Liver (tissue), 7 donors: ENCODE measurements at regions not wholly inside any gene's neighbourhood (a gene's known extent, or its start where the extent isn't known, plus 50 kb on each side); places are given as distances from the start of the nearest gene placed in this dataset.

Source experiments
- DNase-seq: peaks from one replicate; pipeline ENCODE4 v3.0.0-alpha.2; 2017; ENCODE audit warnings: low spot score
- H3K27ac ChIP-seq, 2 donors: one replicate each; pipeline ENCODE4 v1.7.0; 2013; ENCODE audit warnings: inconsistent platforms in 2 of 2, low read length in 2 of 2, control low read depth in 1 of 2, low read depth in 1 of 2, mild to moderate bottlenecking in 1 of 2
- H3K27me3 ChIP-seq, 4 donors: one replicate each; pipeline versions ENCODE4 v1.6.1 to v1.7.0; 2013; ENCODE audit warnings: low read length in 3 of 4, inconsistent platforms in 1 of 4, mild to moderate bottlenecking in 1 of 4, moderate library complexity in 1 of 4; ENCODE audit not compliant: control insufficient read depth in 4 of 4, insufficient read depth in 4 of 4
- H3K36me3 ChIP-seq, 4 donors: one replicate each; pipeline versions ENCODE4 v1.6.1 to v1.7.0; 2013; ENCODE audit warnings: low read length in 3 of 4, mild to moderate bottlenecking in 3 of 4, low read depth in 1 of 4, moderate library complexity in 1 of 4; ENCODE audit not compliant: control insufficient read depth in 4 of 4, insufficient read depth in 3 of 4
- H3K4me1 ChIP-seq, 4 donors: one replicate each; pipeline versions ENCODE4 v1.6.1 to v1.7.0; 2013; ENCODE audit warnings: low read length in 3 of 4, mild to moderate bottlenecking in 3 of 4, moderate library complexity in 1 of 4; ENCODE audit not compliant: control insufficient read depth in 4 of 4, insufficient read depth in 4 of 4
- H3K4me3 ChIP-seq, 3 donors: one replicate each; pipeline versions ENCODE4 v1.6.1 to v1.7.0; 2013; ENCODE audit warnings: low read length in 3 of 3, control low read depth in 1 of 3, low read depth in 1 of 3, mild to moderate bottlenecking in 1 of 3
- H3K9ac ChIP-seq, 2 donors: one replicate each; pipeline ENCODE4 v1.7.0; 2013; ENCODE audit warnings: low read length in 2 of 2, mild to moderate bottlenecking in 2 of 2, moderate library complexity in 2 of 2, control low read depth in 1 of 2, low read depth in 1 of 2
- H3K9me3 ChIP-seq, 4 donors: one replicate each; pipeline versions ENCODE4 v1.6.1 to v1.7.0; 2013; ENCODE audit warnings: low read length in 3 of 4; ENCODE audit not compliant: control insufficient read depth in 4 of 4
- ATF3 ChIP-seq: IDR thresholded peaks from 2 replicates; pipeline ENCODE4 v1.6.1; 2016; ENCODE audit warnings: antibody characterized with exemption
- FOXA1 ChIP-seq: IDR thresholded peaks from 2 replicates; pipeline ENCODE4 v1.6.1; 2016; ENCODE audit warnings: antibody characterized with exemption
- FOXA2 ChIP-seq: IDR thresholded peaks from 2 replicates; pipeline ENCODE4 v1.6.1; 2016; ENCODE audit warnings: antibody characterized with exemption
- GABPA ChIP-seq, 2 donors: IDR thresholded peaks in 1 of 2; conservative IDR thresholded peaks in 1 of 2; 2 replicates each; pipeline ENCODE4 v1.6.1; 2016; ENCODE audit warnings: antibody characterized with exemption in 2 of 2, mild to moderate bottlenecking in 1 of 2, moderate library complexity in 1 of 2
- HNF4A ChIP-seq, 2 donors: conservative IDR thresholded peaks; 2 replicates each; pipeline ENCODE4 v1.6.1; 2016; ENCODE audit warnings: antibody characterized with exemption in 2 of 2, mild to moderate bottlenecking in 2 of 2
- HNF4G ChIP-seq: IDR thresholded peaks from 2 replicates; pipeline ENCODE4 v1.6.1; 2016; ENCODE audit warnings: antibody characterized with exemption
- JUND ChIP-seq, 2 donors: IDR thresholded peaks; 2 replicates each; pipeline ENCODE4 v1.6.1; 2016; ENCODE audit warnings: antibody characterized with exemption in 2 of 2
- MAX ChIP-seq: IDR thresholded peaks from 2 replicates; pipeline ENCODE4 v1.6.1; 2016; ENCODE audit warnings: antibody characterized with exemption
- NR2F2 ChIP-seq: IDR thresholded peaks from 2 replicates; pipeline ENCODE4 v1.6.1; 2016; ENCODE audit warnings: antibody characterized with exemption
- RAD21 ChIP-seq, 2 donors: IDR thresholded peaks; 2 replicates each; pipeline ENCODE4 v1.6.1; 2016; ENCODE audit warnings: antibody characterized with exemption in 2 of 2, mild to moderate bottlenecking in 2 of 2
- REST ChIP-seq: IDR thresholded peaks from 2 replicates; pipeline ENCODE4 v1.6.1; 2016; ENCODE audit warnings: antibody characterized with exemption, mild to moderate bottlenecking
- RXRA ChIP-seq, 2 donors: IDR thresholded peaks; 2 replicates each; pipeline ENCODE4 v1.6.1; 2017 to 2018; ENCODE audit warnings: antibody characterized with exemption in 2 of 2, mild to moderate bottlenecking in 1 of 2
- SP1 ChIP-seq: IDR thresholded peaks from 2 replicates; pipeline ENCODE4 v1.6.1; 2018; ENCODE audit warnings: antibody characterized with exemption, mild to moderate bottlenecking
- TAF1 ChIP-seq: conservative IDR thresholded peaks from 2 replicates; pipeline ENCODE4 v1.6.1; 2016; ENCODE audit warnings: antibody characterized with exemption, mild to moderate bottlenecking
- YY1 ChIP-seq: IDR thresholded peaks from 2 replicates; pipeline ENCODE4 v1.6.1; 2016; ENCODE audit warnings: antibody characterized with exemption, mild to moderate bottlenecking
- ZBTB33 ChIP-seq: IDR thresholded peaks from 2 replicates; pipeline ENCODE4 v1.6.1; 2016; ENCODE audit warnings: antibody characterized with exemption
- WGBS: extraction: QIAGEN DNeasy Blood & Tissue Kit; methylation state at CpG from one replicate; pipeline ENCODE4 v1.1.7; 2013; 5-methylcytosine and 5-hydroxymethylcytosine counted together
- donor health status: healthy.
- donor health status: healthy.
- donor health status: healthy.
- donor health status: healthy.

- TF ChIP-seq MAX (no peak), JUND (IDR thresholded peaks at IDR 0.05) (no peak), RAD21 (IDR thresholded peaks at IDR 0.05) (no peak)
Measured at GRCh38 chr4:170193496-170193895, 103.7 kb upstream of the AADAT start (continued).

- Histone ChIP-seq H3K4me3 (no peak overlapping the region), H3K4me1 (no peaks in the 10 kb centered on the region), H3K27me3 (no peaks in the 10 kb centered on the region), H3K9ac (no peak overlapping the region), H3K9me3 (no peaks in the 10 kb centered on the region), H3K36me3 (no peaks in the 10 kb centered on the region), H3K27ac (no peak overlapping the region)
- DNase-seq, result no peak
- WGBS, result 93% methylated on average over 1 of the region's 1 CpG
- no peak for TF ChIP-seq HNF4G
- no peak for TF ChIP-seq SP1
- no peak for TF ChIP-seq JUND (IDR thresholded peaks at IDR 0.05)
Measured at GRCh38 chr4:170190265-170190664, 100.5 kb upstream of the AADAT start.

- WGBS, result 87% methylated on average over 1 of the region's 1 CpG
- Histone ChIP-seq H3K36me3 (no peaks in the 10 kb centered on the region), H3K4me3 (no peak overlapping the region), H3K9ac (no peak overlapping the region), H3K27ac (no peak overlapping the region), H3K27me3 (no peaks in the 10 kb centered on the region), H3K9me3 (no peaks in the 10 kb centered on the region), H3K4me1 (no peaks in the 10 kb centered on the region)
- DNase-seq, result no peak
- TF ChIP-seq REST (no peak), GABPA (IDR thresholded peaks at IDR 0.05 in 1 of 2, conservative IDR thresholded peaks at IDR 0.05 in 1 of 2) (no peak), FOXA1 (no peak), FOXA2 (no peak), ZBTB33 (no peak), JUND (IDR thresholded peaks at IDR 0.05) (no peak), RXRA (IDR thresholded peaks at IDR 0.05) (no peak), ATF3 (no peak), SP1 (no peak), HNF4A (conservative IDR thresholded peaks at IDR 0.05) (no peak), YY1 (no peak), MAX (no peak), NR2F2 (no peak), TAF1 (no peak)
Measured at GRCh38 chr4:170170861-170171260, 81.1 kb upstream of the AADAT start.
